Smooth muscle cell (in vitro differentiated cells): ENCODE measurements at regions not wholly inside any gene's neighbourhood (a gene's known extent, or its start where the extent isn't known, plus 50 kb on each side); places are given as distances from the start of the nearest gene placed in this dataset.

Experiments used
- DNase-seq: peaks from one replicate; lab custom pipeline; 2025; ENCODE audit not compliant: unreplicated experiment; lab: John Stamatoyannopoulos, UW
- H2AFZ ChIP-seq: fragments of 200-600 bp; sonication (generic); 2 replicates; pipeline ENCODE4 v1.6.0; 2016; ENCODE audit warnings: antibody characterized with exemption, low read depth, mild to moderate bottlenecking
- H3F3A ChIP-seq: fragments of 200-600 bp; sonication (generic); 2 replicates; pipeline ENCODE4 v1.6.0; 2017; ENCODE audit warnings: antibody characterized with exemption, low read depth
- H3K27ac ChIP-seq: fragments of 200-600 bp; sonication (generic); 2 replicates; pipeline ENCODE4 v1.5.1; 2016; ENCODE audit warnings: low read depth, mild to moderate bottlenecking
- H3K27me3 ChIP-seq: fragments of 200-600 bp; sonication (generic); 2 replicates; pipeline ENCODE4 v1.6.1; 2016; ENCODE audit warnings: low read depth, mild to moderate bottlenecking
- H3K36me3 ChIP-seq: fragments of 200-600 bp; sonication (generic); 2 replicates; pipeline ENCODE4 v1.5.1; 2016; ENCODE audit warnings: low read depth
- H3K4me1 ChIP-seq: fragments of 200-600 bp; sonication (generic); 2 replicates; pipeline ENCODE4 v1.5.1; 2016; ENCODE audit warnings: low read depth
- H3K4me2 ChIP-seq: fragments of 200-600 bp; sonication (generic); 2 replicates; pipeline ENCODE4 v1.6.0; 2016; ENCODE audit warnings: mild to moderate bottlenecking
- H3K4me3 ChIP-seq: fragments of 200-600 bp; sonication (generic); 2 replicates; pipeline ENCODE4 v1.5.1; 2016; ENCODE audit warnings: mild to moderate bottlenecking
- H3K79me2 ChIP-seq: fragments of 200-600 bp; sonication (generic); 2 replicates; pipeline ENCODE4 v1.6.0; 2016; ENCODE audit warnings: low read depth, mild to moderate bottlenecking
- H3K9ac ChIP-seq: fragments of 200-600 bp; sonication (generic); 2 replicates; pipeline ENCODE4 v1.6.0; 2016; ENCODE audit warnings: low read depth
- H3K9me3 ChIP-seq: fragments of 200-600 bp; sonication (generic); replicated peaks from 2 replicates; pipeline ENCODE4 v1.5.1; 2016; ENCODE audit warnings: low read depth
- H4K20me1 ChIP-seq: fragments of 200-600 bp; sonication (generic); 2 replicates; pipeline ENCODE4 v1.6.0; 2016; ENCODE audit warnings: low read depth
- CTCF ChIP-seq: fragments of 200-600 bp; sonication (generic); IDR thresholded peaks from 2 replicates; pipeline ENCODE4 v1.5.1; 2017; ENCODE audit warnings: borderline replicate concordance, mild to moderate bottlenecking, antibody characterized with exemption; ENCODE audit not compliant: insufficient read depth, poor library complexity, severe bottlenecking
- WGBS: methylation state at CpG from one replicate; pipeline ENCODE4 v1.1.7; 2016; ENCODE audit warnings: low lambda C conversion rate; 5-methylcytosine and 5-hydroxymethylcytosine counted together

DNA sequence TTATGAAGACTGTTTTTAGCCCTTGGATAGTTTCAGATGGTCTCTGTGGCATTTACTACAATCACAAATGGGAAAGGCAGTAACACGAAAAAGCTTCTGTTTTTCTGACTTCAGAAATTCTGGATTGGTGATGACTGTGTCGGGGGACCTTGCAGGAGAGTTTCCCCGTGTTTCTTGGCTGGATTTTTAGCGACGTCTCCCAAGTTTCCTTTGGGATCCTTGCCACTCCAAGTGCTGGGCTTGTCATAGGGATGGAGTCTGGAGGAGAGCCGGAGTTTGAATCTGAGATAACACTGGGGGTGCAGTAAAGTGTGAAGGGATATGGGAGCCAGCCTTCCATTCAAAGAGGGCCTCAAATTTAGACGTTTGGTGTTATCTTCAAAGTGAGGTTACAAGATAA, 179.0 kb downstream of the SNX10 start:
- no peaks in the 10 kb centered on the region for H3F3A ChIP-seq
- H3K9me3 ChIP-seq, result no peaks in the 10 kb centered on the region
- no peak overlapping the region for H3K4me3 ChIP-seq
- no peaks in the 10 kb centered on the region for H3K36me3 ChIP-seq
- H3K27me3 ChIP-seq, result no peaks in the 10 kb centered on the region
- 77% methylated on average over 7 of the region's 7 CpGs for WGBS
- H3K79me2 ChIP-seq, result no peaks in the 10 kb centered on the region
- no peaks in the 10 kb centered on the region for H3K4me1 ChIP-seq
- no peaks in the 10 kb centered on the region for H4K20me1 ChIP-seq
- H3K9ac ChIP-seq, result no peak overlapping the region
- TF ChIP-seq CTCF, result no peak
- H3K27ac ChIP-seq, result no peak overlapping the region
- no peak overlapping the region for H3K4me2 ChIP-seq
- no peak for DNase-seq
- H2AFZ ChIP-seq, result no peak overlapping the region

- no peaks in the 10 kb centered on the region for H3K36me3 ChIP-seq
- no peaks in the 10 kb centered on the region for H3F3A ChIP-seq
- H2AFZ ChIP-seq, result no peak overlapping the region
- H3K4me2 ChIP-seq, result no peak overlapping the region
- no peaks in the 10 kb centered on the region for H4K20me1 ChIP-seq
- 95% methylated on average over 9 of the region's 9 CpGs for WGBS
- H3K4me1 ChIP-seq, result no peaks in the 10 kb centered on the region
- H3K9me3 ChIP-seq, result no peaks in the 10 kb centered on the region
- H3K27ac ChIP-seq, result no peak overlapping the region
- H3K9ac ChIP-seq, result no peak overlapping the region
- no peak for TF ChIP-seq CTCF
- H3K27me3 ChIP-seq, result no peaks in the 10 kb centered on the region
- no peaks in the 10 kb centered on the region for H3K79me2 ChIP-seq
- no peak for DNase-seq
- H3K4me3 ChIP-seq, result no peak overlapping the region
Measured at GRCh38 chr7:26471306-26472075, 179.8 kb downstream of the SNX10 start.

- Histone ChIP-seq H2AFZ (no peak overlapping the region), H3K9me3 (no peaks in the 10 kb centered on the region), H3K27me3 (no peaks in the 10 kb centered on the region), H3K4me3 (no peak overlapping the region), H3K4me1 (no peaks in the 10 kb centered on the region), H3K4me2 (no peak overlapping the region), H3K27ac (no peak overlapping the region), H4K20me1 (no peaks in the 10 kb centered on the region), H3K9ac (no peak overlapping the region), H3F3A (no peaks in the 10 kb centered on the region), H3K79me2 (no peaks in the 10 kb centered on the region), H3K36me3 (no peaks in the 10 kb centered on the region)
- WGBS, result 89% methylated on average over 2 of the region's 2 CpGs
- no peak for TF ChIP-seq CTCF
- no peak for DNase-seq
Measured at GRCh38 chr7:26472971-26473370, 181.3 kb downstream of the SNX10 start.

- Histone ChIP-seq H2AFZ (no peak overlapping the region), H3K36me3 (no peaks in the 10 kb centered on the region), H4K20me1 (no peaks in the 10 kb centered on the region), H3K4me3 (no peak overlapping the region), H3K27me3 (no peaks in the 10 kb centered on the region), H3K4me1 (no peaks in the 10 kb centered on the region), H3K4me2 (no peak overlapping the region), H3K9ac (no peak overlapping the region), H3K79me2 (no peaks in the 10 kb centered on the region), H3F3A (no peaks in the 10 kb centered on the region), H3K9me3 (no peaks in the 10 kb centered on the region), H3K27ac (no peak overlapping the region)
- no peak for TF ChIP-seq CTCF
- 90% methylated on average over 1 of the region's 1 CpG for WGBS
- no peak for DNase-seq
Measured at GRCh38 chr7:26476271-26476670, 184.6 kb downstream of the SNX10 start.
